Muscle of back (tissue), 3 donors: ENCODE measurements at regions not wholly inside any gene's neighbourhood (a gene's known extent, or its start where the extent isn't known, plus 50 kb on each side); places are given as distances from the start of the nearest gene placed in this dataset.
A peak's percentile ranks its signal among the peaks of the same experiment; 100 is the strongest.

Source experiments
- DNase-seq, 3 donors: peaks; one replicate each; pipeline versions ENCODE4 v3.0.0 to v3.0.0-alpha.2; 2013

DNA sequence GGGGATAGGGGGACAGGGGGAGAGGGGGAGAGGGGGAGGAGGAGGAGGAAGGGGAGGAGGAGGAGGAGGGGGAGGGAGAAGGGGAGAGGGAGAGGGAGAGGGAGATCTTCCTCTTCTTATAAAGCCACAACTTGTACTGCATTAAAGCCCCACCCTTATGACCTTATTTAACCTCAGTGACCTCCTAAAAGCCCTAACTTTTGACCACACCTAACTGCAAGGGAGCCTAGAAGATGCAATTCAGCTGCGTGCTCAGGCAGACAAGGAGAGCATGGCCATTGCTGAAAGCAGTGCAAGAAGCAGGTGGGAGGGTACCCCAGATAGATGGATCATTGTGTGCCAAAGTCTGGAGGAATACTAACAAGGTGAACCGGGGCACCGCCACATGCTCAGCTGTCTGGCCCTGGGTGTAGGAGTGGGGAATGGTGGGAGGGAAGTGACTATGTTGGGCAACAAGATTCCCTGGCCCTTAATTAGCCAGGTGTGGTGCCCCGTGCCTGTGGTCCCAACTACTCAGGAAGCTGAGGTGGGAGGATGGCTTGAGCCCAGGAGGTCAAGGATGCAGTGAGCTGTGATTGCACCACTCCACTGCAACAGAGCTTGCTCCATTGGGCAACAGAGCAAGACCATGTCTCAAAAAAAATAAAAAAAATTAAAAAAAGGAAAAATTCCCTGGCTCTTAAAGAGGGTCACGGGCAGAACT lies 125.4 kb upstream of the BOD1 start:
- DNase-seq = no peak

DNA sequence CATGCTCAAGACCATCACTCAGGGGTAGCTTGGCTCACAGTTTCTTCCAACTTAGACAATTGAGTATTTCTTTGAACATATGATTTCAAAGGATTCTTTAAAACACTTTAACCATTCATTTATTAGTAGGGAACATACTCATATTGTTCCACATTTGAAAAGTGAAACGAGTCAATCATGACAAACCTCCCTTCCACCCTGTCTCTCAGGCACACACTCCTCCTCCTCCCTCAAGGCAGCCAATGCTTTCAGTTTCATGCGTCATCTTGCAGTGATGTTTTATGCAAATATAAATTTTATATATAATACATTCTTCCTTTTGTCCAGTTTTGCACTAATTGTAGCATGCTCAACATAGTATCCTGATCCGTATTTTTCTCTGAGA lies 126.0 kb upstream of the BOD1 start:
- DNase-seq = no peak

DNA sequence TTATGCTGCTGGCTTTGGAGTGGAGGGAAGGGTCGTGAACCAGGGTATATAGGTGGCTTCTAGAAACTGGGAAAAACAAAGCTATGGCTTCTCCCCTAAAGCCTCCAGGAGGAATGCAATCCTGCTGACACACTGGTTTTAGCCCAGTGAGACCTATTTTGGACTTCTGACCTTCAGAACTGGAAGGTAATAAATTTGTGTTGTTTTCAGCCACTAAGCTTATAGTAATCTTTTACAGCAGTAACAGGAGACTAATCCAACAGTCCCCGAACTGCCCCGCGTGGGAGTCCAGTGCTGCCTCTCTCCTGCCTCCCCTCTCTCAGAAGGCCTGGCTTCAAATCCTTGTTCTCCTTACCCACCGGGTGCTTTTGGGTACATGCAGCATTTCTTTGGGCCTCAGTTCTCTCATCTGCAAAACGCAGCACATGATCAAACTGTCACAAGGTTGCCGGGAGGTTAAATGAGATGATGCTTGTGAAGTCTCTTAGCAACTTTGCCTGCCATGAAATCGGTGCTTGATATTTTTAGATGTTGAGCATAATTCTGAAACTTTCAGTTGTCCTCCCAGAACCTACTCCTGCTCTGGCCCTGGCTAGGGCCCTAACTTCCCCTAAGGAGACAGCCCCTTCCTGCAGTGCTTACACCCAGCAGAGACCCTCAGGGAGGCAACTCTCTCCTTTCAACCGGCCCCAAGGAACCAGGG lies 127.3 kb upstream of the BOD1 start:
- DNase-seq = no peak

DNA sequence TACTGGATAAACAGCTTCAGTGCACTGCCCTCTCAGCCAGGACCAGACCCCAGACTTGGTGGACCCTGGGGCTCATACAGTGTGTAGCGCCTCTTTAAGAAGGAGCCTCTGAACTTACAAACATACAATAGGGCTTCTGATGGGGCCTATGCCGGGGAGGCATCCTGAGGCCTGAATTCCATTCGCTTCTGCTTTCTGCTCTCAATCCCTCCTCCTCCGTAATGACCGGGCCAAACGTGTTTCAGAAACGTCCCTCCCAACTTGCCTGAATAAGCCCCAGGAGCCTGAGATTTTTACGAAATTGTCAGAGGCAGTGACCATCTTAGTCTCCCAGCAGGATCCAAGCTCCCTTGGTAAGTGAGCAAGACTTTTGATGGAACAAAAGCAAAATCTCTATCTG lies 128.1 kb upstream of the BOD1 start:
- DNase-seq = peak in 2 of 3 donors; percentile 14 to 67

DNA sequence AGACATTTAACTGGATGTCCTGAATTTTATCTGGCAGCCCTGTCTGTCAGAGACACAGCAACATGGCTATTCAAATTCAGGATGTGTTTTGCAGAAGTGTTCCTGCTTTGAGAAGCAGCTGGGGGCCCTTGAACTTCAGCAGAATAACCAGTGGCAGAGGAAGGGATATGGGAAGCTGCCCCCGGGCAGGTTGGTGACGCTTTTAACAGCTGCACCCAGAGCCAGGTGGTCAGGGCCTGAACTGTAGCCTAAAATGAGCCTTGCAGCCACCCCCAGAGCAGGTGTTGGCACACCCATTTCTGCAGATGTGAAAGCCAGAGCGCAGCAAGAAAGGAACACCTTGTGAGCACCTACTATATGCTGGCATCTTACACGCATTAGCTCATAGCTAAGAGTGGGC lies 128.7 kb upstream of the BOD1 start:
- peak in 1 of 3 donors; percentile 43 for DNase-seq

DNA sequence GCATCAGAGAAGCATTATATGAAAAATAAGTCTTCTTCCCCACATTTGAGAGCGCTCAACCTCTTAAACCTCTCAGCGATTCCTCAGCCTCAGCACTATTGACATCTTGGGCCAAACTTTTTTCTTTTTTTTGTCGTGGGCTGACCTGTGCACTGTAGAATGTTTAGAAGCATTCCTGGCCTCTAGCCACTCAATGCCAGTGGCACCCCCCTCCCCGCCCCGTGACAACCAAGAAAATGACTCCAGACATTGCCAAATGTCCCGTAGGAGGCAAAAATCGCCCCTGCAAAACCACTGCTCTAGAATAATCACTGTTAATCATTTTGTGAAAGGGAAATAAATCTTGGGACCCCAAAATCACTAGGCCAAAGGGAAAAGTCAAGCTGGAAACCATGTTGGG lies 129.1 kb upstream of the BOD1 start:
- DNase-seq = no peak

DNA sequence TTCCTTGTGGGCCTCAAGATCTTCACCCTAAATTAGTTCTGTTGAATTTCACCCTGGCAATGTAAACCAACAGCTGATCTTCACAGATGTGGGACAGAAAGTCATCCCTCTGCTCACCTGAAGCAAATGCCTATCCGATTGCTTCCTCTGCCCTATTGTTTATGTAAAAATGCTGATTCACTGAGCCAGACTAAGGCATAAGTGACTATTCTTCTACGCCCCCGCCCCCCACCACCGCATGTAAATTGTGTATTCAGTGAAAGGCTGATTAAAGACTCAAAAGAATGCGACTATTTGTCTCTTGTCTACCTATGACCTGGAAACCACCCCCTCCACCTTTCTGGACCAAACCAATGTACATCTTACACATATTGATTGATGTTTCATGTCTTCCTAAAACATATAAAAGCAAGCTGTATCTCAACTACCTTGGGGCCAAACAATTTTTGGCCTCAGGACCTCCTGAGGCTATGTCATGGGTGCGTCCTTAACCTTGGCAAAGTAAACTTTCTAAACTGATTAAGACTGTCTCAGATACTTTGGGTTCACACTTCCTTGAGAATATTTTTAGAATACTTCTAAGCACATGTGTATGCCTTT lies 129.7 kb upstream of the BOD1 start:
- DNase-seq = no peak

- DNase-seq = no peak
Measured at GRCh38 chr5:173747876-173748275, 131.4 kb upstream of the BOD1 start.

- no peak for DNase-seq
Measured at GRCh38 chr5:173750538-173751265, 134.3 kb upstream of the BOD1 start.

DNA sequence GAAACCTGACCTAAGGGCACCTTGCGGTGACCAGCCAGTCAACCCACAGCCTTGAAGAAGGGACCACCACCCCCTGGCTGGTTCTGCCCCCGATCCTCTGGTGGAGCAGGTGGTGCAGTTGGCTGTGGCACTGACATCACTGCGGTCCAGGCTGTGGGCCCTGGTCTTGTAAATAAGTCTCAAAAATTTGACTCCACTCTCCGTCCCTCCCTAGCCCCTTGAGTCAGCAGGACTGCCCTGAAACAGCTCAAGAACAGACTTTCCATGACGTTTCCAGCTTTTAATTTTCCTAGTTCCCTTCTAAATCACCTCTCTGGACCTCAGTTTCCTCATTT lies 134.8 kb upstream of the BOD1 start:
- DNase-seq = no peak

GRCh38 chr5:173752653-173753052 lies 135.5 kb upstream of the CPEB4 start:
- no peak for DNase-seq

GRCh38 chr5:173753307-173754168 lies 134.6 kb upstream of the CPEB4 start:
- peak; percentile 60 to 74 (median 69) for DNase-seq

GRCh38 chr5:173755319-173755718 lies 132.8 kb upstream of the CPEB4 start:
- DNase-seq = no peak

- DNase-seq = no peak
Measured at GRCh38 chr5:173757403-173758209, 130.5 kb upstream of the CPEB4 start.

- DNase-seq = no peak
Measured at GRCh38 chr5:173758676-173759075, 129.5 kb upstream of the CPEB4 start.

DNA sequence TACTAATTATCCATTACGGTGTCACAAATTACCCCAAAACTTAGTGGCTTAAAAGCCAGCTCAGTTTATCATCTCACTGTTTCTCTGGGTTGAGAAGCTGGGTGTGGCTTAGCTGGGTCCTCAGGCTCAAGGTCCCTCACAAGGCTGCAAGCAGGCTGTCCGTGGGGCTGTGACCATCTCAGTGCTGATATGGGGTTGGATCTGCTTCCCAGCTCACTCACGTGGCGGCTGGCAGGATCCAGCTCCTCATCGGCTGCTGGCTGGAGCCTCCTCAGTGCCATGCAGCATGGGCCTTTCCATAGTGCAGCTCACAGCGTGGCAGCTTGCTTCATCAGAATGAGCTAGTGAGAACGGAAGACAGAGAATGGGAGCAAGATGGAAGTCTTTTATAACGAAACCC lies 128.5 kb upstream of the CPEB4 start:
- no peak for DNase-seq

DNA sequence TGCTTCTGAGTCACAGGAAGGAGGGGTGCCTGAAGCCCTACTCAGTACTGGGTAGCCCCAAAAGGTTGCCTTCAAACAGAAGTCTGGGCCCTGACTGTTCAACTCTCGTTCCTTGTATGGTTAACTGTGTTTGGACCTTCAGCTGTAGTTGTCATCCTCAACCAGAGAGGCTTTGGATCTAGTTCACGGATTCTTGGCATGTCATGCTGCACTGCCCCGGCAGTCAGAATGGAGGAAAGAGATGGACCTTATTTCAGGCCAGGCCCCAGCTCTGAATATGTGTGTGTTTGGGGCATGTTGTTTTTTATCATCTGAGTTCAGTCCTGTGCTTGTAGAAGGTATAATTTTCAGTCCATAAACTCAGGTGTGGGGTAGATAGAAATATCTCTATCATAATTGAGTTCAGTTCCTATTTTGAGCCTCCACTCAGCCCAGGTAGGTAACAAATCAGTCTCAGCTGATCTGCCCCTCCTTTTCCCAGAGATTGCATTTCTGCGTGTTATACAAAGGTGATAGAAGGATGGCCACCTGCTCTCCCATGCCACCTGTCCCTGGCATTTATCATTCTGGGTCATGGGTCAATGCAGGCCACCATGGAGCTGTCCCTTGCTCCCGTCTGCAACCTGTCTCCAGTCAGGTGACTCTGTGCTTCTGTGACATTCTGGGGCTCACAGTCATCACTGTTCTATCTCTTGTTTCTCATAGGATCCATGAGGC lies 127.5 kb upstream of the CPEB4 start:
- DNase-seq = no peak

DNA sequence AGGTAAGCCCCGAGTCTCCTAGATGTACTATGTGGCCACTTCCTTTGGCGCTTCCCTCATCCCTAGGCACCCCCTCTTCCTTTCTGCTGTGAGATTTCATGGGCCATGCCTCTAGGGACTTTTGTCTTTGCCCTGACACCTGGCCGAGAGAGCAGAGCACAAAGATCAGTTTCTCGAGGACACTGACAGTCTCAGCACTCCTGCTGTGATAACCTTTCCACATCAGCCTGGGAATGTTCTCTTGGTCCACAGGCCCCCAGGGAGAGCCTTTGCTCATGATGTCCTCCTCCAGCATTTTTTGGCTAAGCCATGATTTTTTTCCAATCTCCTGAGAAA lies 127.0 kb upstream of the CPEB4 start:
- DNase-seq = no peak

DNA sequence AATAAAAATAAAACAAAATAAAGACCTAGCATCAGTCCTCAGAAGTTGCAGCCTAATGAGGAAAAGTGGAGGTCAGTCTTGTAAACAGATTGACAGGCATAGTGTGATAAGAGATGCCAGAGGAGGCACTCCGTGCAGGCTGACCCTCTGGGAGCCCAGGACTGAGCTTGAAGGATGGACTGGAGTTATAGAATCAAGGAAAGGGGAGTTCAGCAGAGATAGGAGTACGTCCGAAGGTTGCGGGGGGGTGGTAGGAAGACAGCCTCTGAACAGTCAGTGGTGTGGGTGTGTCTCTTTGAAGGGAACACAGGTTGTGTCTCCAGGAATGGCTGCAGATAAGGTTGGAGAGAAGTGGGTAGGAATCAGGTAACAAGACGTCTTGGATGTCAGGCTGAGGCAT lies 126.1 kb upstream of the CPEB4 start:
- no peak for DNase-seq

DNA sequence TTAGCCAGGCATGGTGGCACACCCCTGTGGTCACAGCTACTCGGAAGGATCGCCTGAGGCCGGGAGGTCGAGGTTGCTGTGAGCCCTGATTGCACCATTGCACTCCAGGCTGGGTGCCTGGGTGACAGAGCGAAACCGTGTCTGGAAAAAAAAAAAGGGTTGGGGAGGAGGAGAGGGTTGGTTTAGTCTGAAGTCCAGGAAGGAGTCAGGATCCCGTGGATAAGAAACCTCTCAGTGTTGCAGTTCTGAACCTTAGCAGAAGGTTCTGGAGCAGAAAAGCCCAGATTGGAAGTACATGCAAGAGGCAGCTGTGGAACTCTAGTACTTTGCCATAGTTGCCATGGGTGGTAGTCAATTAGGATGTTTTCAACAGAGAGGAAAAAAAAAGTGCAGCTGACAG lies 125.2 kb upstream of the CPEB4 start:
- DNase-seq = no peak
